Lung (tissue), 11 donors: ENCODE measurements at regions not wholly inside any gene's neighbourhood (a gene's known extent, or its start where the extent isn't known, plus 50 kb on each side); places are given as distances from the start of the nearest gene placed in this dataset.

Source experiments
- ATAC-seq: fragments of 200-7000 bp; cut with Tn5 transposase; one replicate; pipeline ENCODE4 v1.9.1; 2020; ENCODE audit warnings: moderate number of reproducible peaks; ENCODE audit not compliant: insufficient read depth, low FRiP score
- DNase-seq, 3 donors: peaks; one replicate each; pipeline ENCODE4 v3.0.0-alpha.2; 2013 to 2017
- H3K27ac ChIP-seq, 2 donors: one replicate each; pipeline ENCODE4 v1.5.1; 2013; ENCODE audit warnings: mild to moderate bottlenecking in 2 of 2, moderate library complexity in 2 of 2, control low read depth in 1 of 2, inconsistent platforms in 1 of 2, low read depth in 1 of 2, low read length in 1 of 2
- H3K27me3 ChIP-seq, 3 donors: one replicate each; pipeline ENCODE4 v1.5.1; 2013; ENCODE audit warnings: low read length in 2 of 3; ENCODE audit not compliant: control insufficient read depth in 3 of 3, insufficient read depth in 3 of 3
- H3K36me3 ChIP-seq, 4 donors: one replicate each; pipeline ENCODE4 v1.5.1; 2013; ENCODE audit warnings: low read length in 4 of 4, mild to moderate bottlenecking in 1 of 4, moderate library complexity in 1 of 4; ENCODE audit not compliant: control insufficient read depth in 4 of 4, insufficient read depth in 4 of 4
- H3K4me1 ChIP-seq, 5 donors: one replicate each; pipeline ENCODE4 v1.5.1; 2013; ENCODE audit warnings: low read length in 5 of 5, mild to moderate bottlenecking in 2 of 5, moderate library complexity in 1 of 5; ENCODE audit not compliant: control insufficient read depth in 5 of 5, insufficient read depth in 5 of 5
- H3K4me3 ChIP-seq: one replicate; pipeline ENCODE4 v1.5.1; 2013; ENCODE audit warnings: mild to moderate bottlenecking, control low read depth, moderate library complexity
- H3K9ac ChIP-seq, 2 donors: one replicate each; pipeline ENCODE4 v1.5.1; 2013; ENCODE audit warnings: low read length in 2 of 2, control low read depth in 1 of 2; ENCODE audit not compliant: insufficient read depth in 1 of 2
- H3K9me3 ChIP-seq, 4 donors: one replicate each; pipeline ENCODE4 v1.5.1; 2013; ENCODE audit warnings: low read length in 3 of 4, mild to moderate bottlenecking in 1 of 4, moderate library complexity in 1 of 4; ENCODE audit not compliant: control insufficient read depth in 4 of 4, insufficient read depth in 3 of 4
- WGBS, 2 donors: extraction: QIAGEN DNeasy Blood & Tissue Kit; methylation state at CpG; one replicate each; pipeline ENCODE4 v1.1.7; 2013; 5-methylcytosine and 5-hydroxymethylcytosine counted together
- TF ChIP-seq, protein P1 (sequence below): IDR thresholded peaks from 2 replicates; pipeline ENCODE4 v1.5.1; 2012; ENCODE audit warnings: mild to moderate bottlenecking; ENCODE audit errors: control extremely low read depth, extremely low read depth
- donor health status: control.
- donor health status: control.
- donor health status: Bipolar disorder and iron deficiency.
- donor health status: healthy.
- donor health status: DM: yes; HTN: yes; CAD: no.

GRCh38 chr1:218852527-218852926 lies 321.2 kb upstream of the LYPLAL1 start:
- H3K4me1 ChIP-seq: peaks cover 0 to 19% (median 0%) of the 10 kb centered on the region in 5 donors
- ATAC-seq (no peak), DNase-seq (peak in 2 of 3 donors; percentile 65 to 68)
- H3K9ac ChIP-seq: no peak overlapping the region
- no peak overlapping the region for H3K4me3 ChIP-seq
- TF ChIP-seq, protein P1, sequence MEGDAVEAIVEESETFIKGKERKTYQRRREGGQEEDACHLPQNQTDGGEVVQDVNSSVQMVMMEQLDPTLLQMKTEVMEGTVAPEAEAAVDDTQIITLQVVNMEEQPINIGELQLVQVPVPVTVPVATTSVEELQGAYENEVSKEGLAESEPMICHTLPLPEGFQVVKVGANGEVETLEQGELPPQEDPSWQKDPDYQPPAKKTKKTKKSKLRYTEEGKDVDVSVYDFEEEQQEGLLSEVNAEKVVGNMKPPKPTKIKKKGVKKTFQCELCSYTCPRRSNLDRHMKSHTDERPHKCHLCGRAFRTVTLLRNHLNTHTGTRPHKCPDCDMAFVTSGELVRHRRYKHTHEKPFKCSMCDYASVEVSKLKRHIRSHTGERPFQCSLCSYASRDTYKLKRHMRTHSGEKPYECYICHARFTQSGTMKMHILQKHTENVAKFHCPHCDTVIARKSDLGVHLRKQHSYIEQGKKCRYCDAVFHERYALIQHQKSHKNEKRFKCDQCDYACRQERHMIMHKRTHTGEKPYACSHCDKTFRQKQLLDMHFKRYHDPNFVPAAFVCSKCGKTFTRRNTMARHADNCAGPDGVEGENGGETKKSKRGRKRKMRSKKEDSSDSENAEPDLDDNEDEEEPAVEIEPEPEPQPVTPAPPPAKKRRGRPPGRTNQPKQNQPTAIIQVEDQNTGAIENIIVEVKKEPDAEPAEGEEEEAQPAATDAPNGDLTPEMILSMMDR: no peak
- H3K27me3 ChIP-seq: no peaks in the 10 kb centered on the region
- no peaks in the 10 kb centered on the region for H3K36me3 ChIP-seq
- H3K9me3 ChIP-seq: no peaks in the 10 kb centered on the region
- H3K27ac ChIP-seq: no peak overlapping the region
- 84 to 89% methylated on average over 4 of the region's 4 CpGs for WGBS, 2 donors

GRCh38 chr1:218863987-218864386 lies 309.7 kb upstream of the LYPLAL1 start:
- H3K36me3 ChIP-seq: no peaks in the 10 kb centered on the region
- TF ChIP-seq, protein P1: no peak
- no peak overlapping the region for H3K4me3 ChIP-seq
- no peak for DNase-seq
- H3K27ac ChIP-seq: no peak overlapping the region
- H3K9me3 ChIP-seq: no peaks in the 10 kb centered on the region
- ATAC-seq: no peak
- H3K27me3 ChIP-seq: no peaks in the 10 kb centered on the region
- H3K4me1 ChIP-seq: peaks cover 0 to 11% (median 0%) of the 10 kb centered on the region in 5 donors
- 94 to 97% methylated on average over 3 of the region's 3 CpGs for whole genome bisulfite sequencing, 2 donors
- H3K9ac ChIP-seq: no peak overlapping the region

GRCh38 chr1:218865591-218865990 lies 308.1 kb upstream of the LYPLAL1 start:
- no peak overlapping the region for H3K4me3 ChIP-seq
- H3K27me3 ChIP-seq: no peaks in the 10 kb centered on the region
- ATAC-seq (peak; percentile 34), DNase-seq (no peak)
- H3K36me3 ChIP-seq: no peaks in the 10 kb centered on the region
- H3K9me3 ChIP-seq: no peaks in the 10 kb centered on the region
- H3K9ac ChIP-seq: no peak overlapping the region
- TF ChIP-seq, protein P1: no peak
- peaks cover 0 to 9% (median 0%) of the 10 kb centered on the region in 5 donors for H3K4me1 ChIP-seq
- WGBS, 2 donors: 42 to 46% methylated on average over 1 of the region's 1 CpG
- no peak overlapping the region for H3K27ac ChIP-seq

DNA sequence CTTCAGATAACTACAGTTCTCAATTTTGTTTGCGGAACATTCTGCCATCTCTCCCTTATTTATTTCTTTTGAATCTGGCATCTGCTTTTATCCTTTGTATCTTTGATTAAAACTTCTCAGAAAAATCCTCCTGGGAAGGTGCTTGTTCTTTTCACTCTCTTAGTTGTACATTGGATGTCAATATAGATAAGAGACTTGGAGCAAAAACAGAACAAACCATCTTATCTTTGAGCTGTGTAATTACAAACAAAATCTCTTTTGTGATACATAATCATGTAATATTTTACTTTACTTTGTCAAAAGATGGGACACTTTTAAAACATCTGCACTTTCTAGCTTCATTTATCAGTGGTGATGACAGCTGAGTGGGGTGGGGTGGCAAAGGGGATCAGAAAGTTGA lies 307.2 kb upstream of the LYPLAL1 start:
- Histone ChIP-seq H3K9me3 (no peaks in the 10 kb centered on the region), H3K4me1 (peaks cover 0 to 9% (median 0%) of the 10 kb centered on the region in 5 donors), H3K36me3 (no peaks in the 10 kb centered on the region), H3K4me3 (no peak overlapping the region), H3K27me3 (no peaks in the 10 kb centered on the region), H3K27ac (no peak overlapping the region), H3K9ac (no peak overlapping the region)
- DNase-seq (peak in 1 of 3 donors; percentile 52), ATAC-seq (no peak)
- TF ChIP-seq, protein P1: no peak
- WGBS, 2 donors: 81 to 87% methylated on average over 1 of the region's 1 CpG
